Umbilical cord (tissue), 1 donor: ENCODE measurements at regions not wholly inside any gene's neighbourhood (a gene's known extent, or its start where the extent isn't known, plus 50 kb on each side); places are given as distances from the start of the nearest gene placed in this dataset.

Experiments
- DNase-seq: peaks from one replicate; pipeline ENCODE4 v3.0.0-alpha.2; 2015; ENCODE audit warnings: low spot score

GRCh38 chr3:46090161-46090591 is 62.9 kb upstream of the XCR1 start:
- DNase-seq = no peak

- DNase-seq = peak; percentile 64
These were observed 62.1 kb upstream of the XCR1 start for GRCh38 chr3:46089237-46090011.

DNA sequence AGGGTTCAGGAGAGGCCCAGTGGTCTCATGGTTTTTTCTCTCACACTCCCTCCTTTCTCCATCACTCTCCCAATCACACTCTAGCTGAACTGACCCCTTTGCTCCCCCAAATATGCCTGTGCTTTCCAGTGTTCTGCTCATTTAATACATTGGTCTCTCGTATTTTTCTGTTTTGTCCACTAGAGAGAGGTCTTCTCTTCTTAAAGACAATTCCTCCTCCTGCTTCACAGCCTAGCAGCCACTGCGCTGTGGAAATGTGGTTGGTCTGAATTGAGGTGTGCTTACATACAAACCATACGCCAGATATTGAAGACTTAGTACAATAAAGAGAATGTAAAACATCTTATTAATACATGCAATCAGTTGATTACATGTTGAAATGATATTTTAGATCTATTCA is 60.6 kb upstream of the XCR1 start:
- peak; percentile 63 for DNase-seq

- no peak for DNase-seq
These were observed 59.7 kb upstream of the XCR1 start for GRCh38 chr3:46086986-46087385.

GRCh38 chr3:46086083-46086437 is 58.8 kb upstream of the XCR1 start:
- DNase-seq = no peak

GRCh38 chr3:46085421-46086082 is 58.3 kb upstream of the XCR1 start:
- no peak for DNase-seq

GRCh38 chr3:46083956-46084355 is 56.7 kb upstream of the XCR1 start:
- DNase-seq = no peak

- DNase-seq = no peak
These were observed 55.6 kb upstream of the XCR1 start for GRCh38 chr3:46082849-46083248.

DNA sequence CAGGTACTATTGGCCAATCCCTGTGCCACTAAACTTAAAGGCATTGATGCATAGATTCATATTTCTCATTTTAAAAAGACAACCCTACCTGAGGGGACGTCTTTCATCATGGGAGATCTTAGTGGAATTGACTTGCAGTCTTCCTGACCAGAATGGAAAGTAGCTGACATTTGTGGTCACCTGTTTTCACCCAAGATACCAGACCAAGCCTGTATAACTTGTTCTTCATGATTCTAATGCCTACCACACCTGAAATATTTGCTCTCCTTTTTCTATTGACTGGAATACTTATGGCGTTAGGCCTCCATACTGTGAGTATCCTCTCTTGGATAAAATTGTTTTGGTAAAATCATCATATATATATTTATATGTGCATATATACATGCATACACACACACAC is 54.7 kb upstream of the XCR1 start:
- DNase-seq = no peak

GRCh38 chr3:46080969-46081345 is 53.7 kb upstream of the XCR1 start:
- DNase-seq = no peak

DNA sequence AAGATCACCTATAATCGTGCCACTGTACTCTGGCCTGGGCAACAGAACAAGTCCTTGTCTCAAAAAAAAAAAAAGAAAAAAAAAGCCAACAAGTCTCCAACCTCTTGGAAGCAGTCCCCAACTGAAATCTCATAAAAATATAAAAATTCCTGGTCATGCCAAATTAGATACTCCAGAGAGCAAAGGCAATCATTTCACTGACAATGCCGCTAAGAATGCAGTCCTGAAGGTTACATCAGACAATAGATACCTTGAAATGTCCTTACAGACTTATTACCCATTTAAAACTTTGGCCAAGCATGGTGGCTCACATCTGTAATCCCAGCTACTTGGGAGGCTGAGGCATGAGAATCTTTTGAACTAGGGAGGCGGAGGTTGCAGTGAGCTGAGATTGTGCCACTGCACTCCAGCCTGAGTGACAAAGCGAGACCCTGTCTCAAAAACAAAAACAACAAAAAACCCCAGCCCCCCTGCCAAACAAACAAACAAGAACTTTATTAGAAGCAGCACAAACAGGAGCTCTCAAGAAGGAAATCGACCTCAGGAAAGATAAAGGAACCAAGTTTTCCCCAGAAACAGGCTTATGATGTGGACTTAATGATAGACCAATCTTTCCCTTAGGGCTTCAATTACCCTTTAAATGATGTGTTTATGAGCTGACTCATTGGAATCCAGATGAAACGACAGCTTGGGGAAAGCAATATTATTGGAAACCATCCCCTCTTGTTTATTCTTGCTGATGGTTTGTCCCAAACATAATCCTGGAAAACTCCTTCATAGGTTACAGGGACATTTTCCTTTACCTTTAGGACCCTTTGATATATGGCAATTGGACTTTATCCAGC is 53.1 kb upstream of the XCR1 start:
- DNase-seq = no peak

DNA sequence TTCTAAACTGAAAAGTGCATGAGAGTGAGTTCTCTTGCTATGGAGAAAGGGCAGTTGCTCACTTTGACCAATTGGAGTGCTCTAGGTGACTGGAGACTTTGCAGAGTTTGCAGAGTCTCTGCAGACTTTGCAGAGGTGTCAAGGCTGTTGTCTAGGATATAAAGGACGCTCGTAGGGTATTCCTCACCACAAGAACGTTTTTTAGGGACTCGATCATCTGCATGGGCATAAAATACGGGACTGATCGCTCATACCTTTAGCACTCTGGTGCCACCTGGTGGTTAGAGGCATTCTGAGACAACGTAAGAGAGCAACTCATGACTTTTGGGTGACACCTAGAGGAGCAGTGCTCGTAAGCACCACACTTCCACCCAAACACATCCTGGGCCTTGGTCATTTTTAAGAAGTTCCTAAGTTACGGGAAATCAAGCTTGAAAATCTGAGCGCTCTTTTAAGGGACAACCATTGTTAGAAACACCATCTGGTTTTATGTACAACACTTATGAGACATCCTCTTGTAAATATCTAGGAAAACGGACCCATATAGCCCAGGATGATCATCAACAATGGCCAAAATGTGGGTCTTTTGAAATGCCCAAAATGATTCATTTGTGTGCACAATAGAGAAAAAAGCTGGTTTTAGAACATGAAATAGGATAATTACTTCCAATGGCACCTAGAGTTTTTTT is 51.6 kb upstream of the XCR1 start:
- DNase-seq = peak; percentile 96
